ENCODE measurements at regions not wholly inside any gene's neighbourhood (a gene's known extent, or its start where the extent isn't known, plus 50 kb on each side); places are given as distances from the start of the nearest gene placed in this dataset.

DNA sequence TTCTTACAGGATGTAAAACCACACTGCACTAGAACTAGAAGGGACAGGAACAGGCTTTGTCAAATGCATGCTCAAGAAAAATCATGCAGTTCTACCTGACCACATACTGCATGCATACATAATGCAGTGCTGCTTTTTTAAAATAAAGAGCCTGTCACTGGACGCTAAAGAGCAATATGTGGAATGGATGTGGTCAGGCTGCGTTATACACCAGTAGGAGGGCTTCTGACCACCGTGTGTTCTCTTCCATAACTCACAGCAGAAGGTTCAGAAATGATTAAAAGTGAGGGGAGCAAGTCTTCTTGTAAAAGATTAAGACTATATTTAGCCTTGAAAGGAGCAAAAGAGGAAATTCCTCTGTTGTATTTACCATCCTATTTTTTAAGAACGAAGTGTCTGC lies 392.0 kb downstream of the EMP1 start:
- no peak for TF ChIP-seq EZH2 (IDR thresholded peaks at IDR 0.05)
- TF ChIP-seq, protein P1, sequence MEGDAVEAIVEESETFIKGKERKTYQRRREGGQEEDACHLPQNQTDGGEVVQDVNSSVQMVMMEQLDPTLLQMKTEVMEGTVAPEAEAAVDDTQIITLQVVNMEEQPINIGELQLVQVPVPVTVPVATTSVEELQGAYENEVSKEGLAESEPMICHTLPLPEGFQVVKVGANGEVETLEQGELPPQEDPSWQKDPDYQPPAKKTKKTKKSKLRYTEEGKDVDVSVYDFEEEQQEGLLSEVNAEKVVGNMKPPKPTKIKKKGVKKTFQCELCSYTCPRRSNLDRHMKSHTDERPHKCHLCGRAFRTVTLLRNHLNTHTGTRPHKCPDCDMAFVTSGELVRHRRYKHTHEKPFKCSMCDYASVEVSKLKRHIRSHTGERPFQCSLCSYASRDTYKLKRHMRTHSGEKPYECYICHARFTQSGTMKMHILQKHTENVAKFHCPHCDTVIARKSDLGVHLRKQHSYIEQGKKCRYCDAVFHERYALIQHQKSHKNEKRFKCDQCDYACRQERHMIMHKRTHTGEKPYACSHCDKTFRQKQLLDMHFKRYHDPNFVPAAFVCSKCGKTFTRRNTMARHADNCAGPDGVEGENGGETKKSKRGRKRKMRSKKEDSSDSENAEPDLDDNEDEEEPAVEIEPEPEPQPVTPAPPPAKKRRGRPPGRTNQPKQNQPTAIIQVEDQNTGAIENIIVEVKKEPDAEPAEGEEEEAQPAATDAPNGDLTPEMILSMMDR (IDR thresholded peaks at IDR 0.05 in 2 of 3, conservative IDR thresholded peaks at IDR 0.05 in 1 of 3; ENCODE audit: borderline replicate concordance in 1 of 3, insufficient read depth in 1 of 3, low read depth in 2 of 3, low read length in 2 of 3), result no peak
- TF ChIP-seq POLR2A (IDR thresholded peaks at IDR 0.05; ENCODE audit: borderline replicate concordance, extremely low read depth, insufficient read depth, insufficient read length), result no peak
- no peak for TF ChIP-seq CEBPB (IDR thresholded peaks at IDR 0.05; ENCODE audit: low read depth)
- no peak for TF ChIP-seq POLR2AphosphoS5 (IDR thresholded peaks at IDR 0.05; ENCODE audit: low read depth, low read length)
- TF ChIP-seq, protein P2, sequence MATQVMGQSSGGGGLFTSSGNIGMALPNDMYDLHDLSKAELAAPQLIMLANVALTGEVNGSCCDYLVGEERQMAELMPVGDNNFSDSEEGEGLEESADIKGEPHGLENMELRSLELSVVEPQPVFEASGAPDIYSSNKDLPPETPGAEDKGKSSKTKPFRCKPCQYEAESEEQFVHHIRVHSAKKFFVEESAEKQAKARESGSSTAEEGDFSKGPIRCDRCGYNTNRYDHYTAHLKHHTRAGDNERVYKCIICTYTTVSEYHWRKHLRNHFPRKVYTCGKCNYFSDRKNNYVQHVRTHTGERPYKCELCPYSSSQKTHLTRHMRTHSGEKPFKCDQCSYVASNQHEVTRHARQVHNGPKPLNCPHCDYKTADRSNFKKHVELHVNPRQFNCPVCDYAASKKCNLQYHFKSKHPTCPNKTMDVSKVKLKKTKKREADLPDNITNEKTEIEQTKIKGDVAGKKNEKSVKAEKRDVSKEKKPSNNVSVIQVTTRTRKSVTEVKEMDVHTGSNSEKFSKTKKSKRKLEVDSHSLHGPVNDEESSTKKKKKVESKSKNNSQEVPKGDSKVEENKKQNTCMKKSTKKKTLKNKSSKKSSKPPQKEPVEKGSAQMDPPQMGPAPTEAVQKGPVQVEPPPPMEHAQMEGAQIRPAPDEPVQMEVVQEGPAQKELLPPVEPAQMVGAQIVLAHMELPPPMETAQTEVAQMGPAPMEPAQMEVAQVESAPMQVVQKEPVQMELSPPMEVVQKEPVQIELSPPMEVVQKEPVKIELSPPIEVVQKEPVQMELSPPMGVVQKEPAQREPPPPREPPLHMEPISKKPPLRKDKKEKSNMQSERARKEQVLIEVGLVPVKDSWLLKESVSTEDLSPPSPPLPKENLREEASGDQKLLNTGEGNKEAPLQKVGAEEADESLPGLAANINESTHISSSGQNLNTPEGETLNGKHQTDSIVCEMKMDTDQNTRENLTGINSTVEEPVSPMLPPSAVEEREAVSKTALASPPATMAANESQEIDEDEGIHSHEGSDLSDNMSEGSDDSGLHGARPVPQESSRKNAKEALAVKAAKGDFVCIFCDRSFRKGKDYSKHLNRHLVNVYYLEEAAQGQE (IDR thresholded peaks at IDR 0.05; ENCODE audit: low read depth), result no peak
- TF ChIP-seq ZFX (IDR thresholded peaks at IDR 0.05), result no peak
- TF ChIP-seq EZH2phosphoT487 (IDR thresholded peaks at IDR 0.05; ENCODE audit: borderline replicate concordance), result no peak

Measured in HCT116 (cell line).